Thoracic aorta (tissue), 2 donors: ENCODE measurements at regions not wholly inside any gene's neighbourhood (a gene's known extent, or its start where the extent isn't known, plus 50 kb on each side); places are given as distances from the start of the nearest gene placed in this dataset.

Source experiments
- ATAC-seq: fragments of 150-250 bp; one replicate; pipeline ENCODE4 v1.8.0; 2017; ENCODE audit warnings: low read depth; ENCODE audit not compliant: insufficient number of reproducible peaks, low FRiP score
- DNase-seq: peaks from one replicate; pipeline ENCODE4 v3.0.0-alpha.2; 2020; ENCODE audit warnings: low spot score
- H3K27ac ChIP-seq, 2 donors: fragments of 200-600 bp; sonication (generic); 1 replicate in 1 of 2; 2 replicates in 1 of 2; pipeline ENCODE4 v1.5.1; 2016; ENCODE audit warnings: mild to moderate bottlenecking in 2 of 2, moderate library complexity in 2 of 2
- H3K27me3 ChIP-seq: fragments of 200-600 bp; sonication (generic); replicated peaks from 2 replicates; pipeline ENCODE4 v1.6.0; 2016; ENCODE audit warnings: mild to moderate bottlenecking; ENCODE audit not compliant: insufficient read depth
- H3K36me3 ChIP-seq: fragments of 200-600 bp; sonication (generic); one replicate; pipeline ENCODE4 v1.5.1; 2016
- H3K4me1 ChIP-seq, 2 donors: fragments of 200-600 bp; sonication (generic); 1 replicate in 1 of 2; 2 replicates in 1 of 2; pipeline versions ENCODE4 v1.5.1 to v1.6.0; 2016; ENCODE audit warnings: low read depth in 2 of 2, mild to moderate bottlenecking in 1 of 2; ENCODE audit not compliant: control insufficient read depth in 1 of 2
- H3K4me3 ChIP-seq: fragments of 200-600 bp; sonication (generic); 2 replicates; pipeline ENCODE4 v1.5.1; 2016; ENCODE audit warnings: mild to moderate bottlenecking
- H3K9me3 ChIP-seq: fragments of 200-600 bp; sonication (generic); 2 replicates; pipeline ENCODE4 v1.5.1; 2016
- CTCF ChIP-seq: fragments of 200-600 bp; sonication (generic); IDR thresholded peaks from one replicate; pipeline ENCODE4 v1.5.1; 2019; ENCODE audit warnings: antibody characterized with exemption

- no peaks in the 10 kb centered on the region for H3K9me3 ChIP-seq
- DNase-seq: no peak
- no peak for ATAC-seq
- H3K27me3 ChIP-seq: no peaks in the 10 kb centered on the region
- no peak overlapping the region for H3K4me3 ChIP-seq
- H3K36me3 ChIP-seq: peaks cover 29% of the 10 kb centered on the region
- peaks cover 0 to 14% of the 10 kb centered on the region in 2 donors for H3K4me1 ChIP-seq
- no peak overlapping the region for H3K27ac ChIP-seq
- no peak for TF ChIP-seq CTCF
Observed at GRCh38 chr15:62736756-62737155, 305.8 kb upstream of the TPM1 start.

- no peak for TF ChIP-seq CTCF
Observed at GRCh38 chr15:62737551-62737950, 305.0 kb upstream of the TPM1 start.

GRCh38 chr15:62739082-62739481 is 303.5 kb upstream of the TPM1 start:
- H3K9me3 ChIP-seq: no peaks in the 10 kb centered on the region
- no peak for TF ChIP-seq CTCF
- ATAC-seq (no peak), DNase-seq (no peak)
- H3K36me3 ChIP-seq: peaks cover 24% of the 10 kb centered on the region
- H3K27me3 ChIP-seq: no peaks in the 10 kb centered on the region
- H3K4me3 ChIP-seq: no peak overlapping the region
- no peak overlapping the region for H3K27ac ChIP-seq
- peaks cover 4 to 27% of the 10 kb centered on the region in 2 donors for H3K4me1 ChIP-seq

More at GRCh38 chr15:62737551-62737950, 305.0 kb upstream of the TPM1 start:
- no peaks in the 10 kb centered on the region for H3K9me3 ChIP-seq
- peaks cover 24% of the 10 kb centered on the region for H3K36me3 ChIP-seq
- H3K27ac ChIP-seq: no peak overlapping the region
- ATAC-seq (no peak), DNase-seq (no peak)
- H3K4me1 ChIP-seq: peaks cover 4 to 21% of the 10 kb centered on the region in 2 donors
- H3K4me3 ChIP-seq: no peak overlapping the region
- no peaks in the 10 kb centered on the region for H3K27me3 ChIP-seq

- peaks cover 4 to 27% of the 10 kb centered on the region in 2 donors for H3K4me1 ChIP-seq
- ATAC-seq: no peak
- H3K4me3 ChIP-seq: no peak overlapping the region
- no peaks in the 10 kb centered on the region for H3K27me3 ChIP-seq
- no peak for TF ChIP-seq CTCF
- H3K36me3 ChIP-seq: peaks cover 24% of the 10 kb centered on the region
- H3K27ac ChIP-seq: no peak overlapping the region
- H3K9me3 ChIP-seq: no peaks in the 10 kb centered on the region
- DNase-seq: no peak
Observed at GRCh38 chr15:62739507-62739906, 303.0 kb upstream of the TPM1 start.

- Histone ChIP-seq H3K4me1 (peaks cover 4 to 27% of the 10 kb centered on the region in 2 donors), H3K27ac (no peak overlapping the region), H3K4me3 (no peak overlapping the region), H3K36me3 (peaks cover 24% of the 10 kb centered on the region), H3K27me3 (no peaks in the 10 kb centered on the region), H3K9me3 (no peaks in the 10 kb centered on the region)
- DNase-seq (no peak), ATAC-seq (no peak)
- no peak for TF ChIP-seq CTCF
Observed at GRCh38 chr15:62740141-62741004, 302.2 kb upstream of the TPM1 start.
